CD14-positive monocyte (primary cell): ENCODE measurements at regions not wholly inside any gene's neighbourhood (a gene's known extent, or its start where the extent isn't known, plus 50 kb on each side); places are given as distances from the start of the nearest gene placed in this dataset.

Experiments used
- DNase-seq, 3 donors: peaks; one replicate each; pipeline ENCODE4 v3.0.0-alpha.2; 2011 to 2022
- H2AFZ ChIP-seq: 2 replicates; pipeline ENCODE4 v1.6.0; 2012; ENCODE audit warnings: mild to moderate bottlenecking, low read depth, low read length, inconsistent platforms; ENCODE audit not compliant: insufficient read depth, poor library complexity, severe bottlenecking
- H3K27ac ChIP-seq, 2 donors: 1 replicate in 1 of 2; 2 replicates in 1 of 2; pipeline ENCODE4 v1.5.1; 2012 to 2013; ENCODE audit warnings: low read length in 2 of 2, control low read depth in 1 of 2, inconsistent platforms in 1 of 2, low read depth in 1 of 2, mild to moderate bottlenecking in 1 of 2
- H3K27me3 ChIP-seq, 2 donors: one replicate each; pipeline versions ENCODE4 v1.6.0 to v1.6.1; 2011 to 2013; ENCODE audit warnings: low read length in 2 of 2; ENCODE audit not compliant: control insufficient read depth in 2 of 2, insufficient read depth in 2 of 2
- H3K36me3 ChIP-seq, 2 donors: replicated peaks in 1 of 2; 1 replicate in 1 of 2; 2 replicates in 1 of 2; pipeline versions ENCODE4 v1.5.1 to v1.6.1; 2012 to 2013; ENCODE audit warnings: low read length in 2 of 2, control low read depth in 1 of 2, inconsistent platforms in 1 of 2, mild to moderate bottlenecking in 1 of 2; ENCODE audit not compliant: insufficient read depth in 2 of 2, control insufficient read depth in 1 of 2
- H3K4me1 ChIP-seq, 2 donors: 1 replicate in 1 of 2; 2 replicates in 1 of 2; pipeline versions ENCODE4 v1.5.1 to v1.6.1; 2012 to 2013; ENCODE audit warnings: low read length in 2 of 2, control low read depth in 1 of 2, inconsistent platforms in 1 of 2, mild to moderate bottlenecking in 1 of 2, moderate library complexity in 1 of 2; ENCODE audit not compliant: insufficient read depth in 2 of 2, control insufficient read depth in 1 of 2
- H3K4me2 ChIP-seq: replicated peaks from 2 replicates; pipeline ENCODE3; 2012; ENCODE audit warnings: low read length, moderate library complexity, mild to moderate bottlenecking; ENCODE audit not compliant: poor library complexity, severe bottlenecking; ENCODE audit errors: extremely low read depth
- H3K4me3 ChIP-seq, 3 experiments: fragments of 200-600 bp in 1 of 3; sonication (generic) in 1 of 3; replicated peaks in 1 of 3; 1 replicate in 2 of 3; 2 replicates in 1 of 3; pipeline ENCODE4 v1.5.1; 2011 to 2013; ENCODE audit warnings: low read length in 3 of 3, mild to moderate bottlenecking in 3 of 3, control low read depth in 2 of 3, low read depth in 2 of 3, inconsistent platforms in 1 of 3, moderate library complexity in 1 of 3
- H3K79me2 ChIP-seq: 2 replicates; pipeline ENCODE4 v1.6.0; 2012; ENCODE audit warnings: mild to moderate bottlenecking, control low read depth, inconsistent platforms, low read length, moderate library complexity; ENCODE audit not compliant: insufficient read depth
- H3K9ac ChIP-seq: 2 replicates; pipeline ENCODE4 v1.6.0; 2017; ENCODE audit warnings: low read length, mild to moderate bottlenecking; ENCODE audit not compliant: insufficient read depth, poor library complexity, severe bottlenecking
- H3K9me3 ChIP-seq, 2 donors: replicated peaks in 1 of 2; 1 replicate in 1 of 2; 2 replicates in 1 of 2; pipeline versions ENCODE4 v1.5.1 to v1.6.1; 2012 to 2013; ENCODE audit warnings: low read length in 2 of 2, control low read depth in 1 of 2; ENCODE audit not compliant: control insufficient read depth in 1 of 2, insufficient read depth in 1 of 2
- H4K20me1 ChIP-seq: 2 replicates; pipeline ENCODE4 v1.6.0; 2012; ENCODE audit warnings: mild to moderate bottlenecking, low read length, control low read depth, moderate library complexity; ENCODE audit not compliant: insufficient read depth
- H3K27ac Mint-ChIP-seq, 7 donors: one replicate each; pipeline ENCODE4 v1.8.0; 2020; ENCODE audit warnings: mild to moderate bottlenecking in 7 of 7, mixed read lengths in 7 of 7, moderate library complexity in 6 of 7, inconsistent platforms in 2 of 7
- H3K27me3 Mint-ChIP-seq, 3 donors: one replicate each; pipeline ENCODE4 v1.8.0; 2021 to 2022; ENCODE audit warnings: low read depth in 3 of 3, mild to moderate bottlenecking in 3 of 3, mixed read lengths in 3 of 3, moderate library complexity in 3 of 3, inconsistent platforms in 1 of 3
- H3K36me3 Mint-ChIP-seq, 2 donors: one replicate each; pipeline ENCODE4 v1.8.0; 2020; ENCODE audit warnings: mixed read lengths in 2 of 2, inconsistent platforms in 1 of 2, mild to moderate bottlenecking in 1 of 2
- H3K4me1 Mint-ChIP-seq: one replicate; pipeline ENCODE4 v1.8.0; 2020; ENCODE audit warnings: mild to moderate bottlenecking, mixed read lengths
- H3K4me3 Mint-ChIP-seq, 2 donors: one replicate each; pipeline ENCODE4 v1.8.0; 2020; ENCODE audit warnings: mild to moderate bottlenecking in 2 of 2, mixed read lengths in 2 of 2, moderate library complexity in 1 of 2
- H3K9me3 Mint-ChIP-seq, 7 donors: one replicate each; pipeline ENCODE4 v1.8.0; 2020 to 2022; ENCODE audit warnings: mixed read lengths in 7 of 7, mild to moderate bottlenecking in 6 of 7, moderate library complexity in 6 of 7, inconsistent platforms in 2 of 7
- WGBS: methylation state at CpG from one replicate; pipeline ENCODE4 v1.1.5; 2013; ENCODE audit warnings: missing lambda C conversion rate; ENCODE audit not compliant: insufficient coverage; 5-methylcytosine and 5-hydroxymethylcytosine counted together
- intact Hi-C, 2 donors: fragments of 100-400 bp; cut with micrococcal nuclease; formaldehyde crosslinking; loops; one replicate each; pipeline versions ENCODE4 v1.15.0 to v1.15.1; 2023
- TF ChIP-seq, protein P1 (sequence below): fragments of 200-600 bp; IDR thresholded peaks from one replicate; pipeline ENCODE4 v1.8.0; 2022; ENCODE audit warnings: antibody characterized with exemption, mild to moderate bottlenecking

DNA sequence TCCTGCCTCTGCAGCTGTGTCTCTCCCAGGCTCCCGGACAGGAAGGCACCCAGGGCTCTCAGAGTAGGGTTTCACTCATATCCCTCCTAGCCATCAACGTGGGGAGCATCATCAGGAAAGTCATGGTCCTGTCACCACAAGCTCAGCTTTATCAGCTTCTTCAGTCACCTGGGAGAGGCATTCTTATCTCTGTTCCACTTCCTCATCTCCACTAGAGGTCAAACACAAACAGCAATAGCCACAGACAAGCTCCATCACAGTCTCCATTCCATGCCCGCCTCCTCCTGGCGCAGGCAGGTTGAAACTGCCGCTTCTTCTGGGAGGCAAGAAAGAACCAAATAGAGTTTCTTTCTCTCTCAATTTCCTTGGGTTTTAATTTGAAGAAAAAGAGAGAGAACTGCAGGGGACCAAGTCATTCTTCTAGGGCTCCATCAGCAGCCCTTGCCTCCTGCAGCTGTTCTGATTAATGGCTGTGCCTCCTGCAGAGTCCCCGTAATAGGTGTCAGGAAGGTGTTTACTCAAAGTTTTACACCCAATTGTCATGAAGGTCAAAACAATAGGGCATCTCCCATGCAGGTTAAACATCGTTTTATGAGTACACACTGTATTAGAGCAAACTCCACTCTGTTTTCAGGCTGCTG is 377.9 kb downstream of the TMEM182 start:
- Mint-ChIP-seq H3K4me1 (no peaks in the 10 kb centered on the region), H3K9me3 (peaks cover 2 to 10% (median 3%) of the 10 kb centered on the region in 7 donors), H3K36me3 (no peaks in the 10 kb centered on the region), H3K4me3 (no peak overlapping the region), H3K27me3 (peaks cover 0 to 3% (median 1%) of the 10 kb centered on the region in 3 donors), H3K27ac (no peak overlapping the region)
- Histone ChIP-seq H3K4me3 (no peak overlapping the region), H3K36me3 (no peaks in the 10 kb centered on the region), H2AFZ (no peak overlapping the region), H3K27me3 (no peaks in the 10 kb centered on the region), H3K79me2 (no peaks in the 10 kb centered on the region), H3K27ac (no peak overlapping the region), H3K4me2 (no peak overlapping the region), H3K4me1 (no peaks in the 10 kb centered on the region), H3K9me3 (peaks cover 0 to 3% of the 10 kb centered on the region in 2 donors), H3K9ac (no peak overlapping the region), H4K20me1 (no peaks in the 10 kb centered on the region)
- 63% methylated on average over 4 of the region's 7 CpGs for WGBS
- intact Hi-C loops, result no loop called here
- TF ChIP-seq, protein P1, sequence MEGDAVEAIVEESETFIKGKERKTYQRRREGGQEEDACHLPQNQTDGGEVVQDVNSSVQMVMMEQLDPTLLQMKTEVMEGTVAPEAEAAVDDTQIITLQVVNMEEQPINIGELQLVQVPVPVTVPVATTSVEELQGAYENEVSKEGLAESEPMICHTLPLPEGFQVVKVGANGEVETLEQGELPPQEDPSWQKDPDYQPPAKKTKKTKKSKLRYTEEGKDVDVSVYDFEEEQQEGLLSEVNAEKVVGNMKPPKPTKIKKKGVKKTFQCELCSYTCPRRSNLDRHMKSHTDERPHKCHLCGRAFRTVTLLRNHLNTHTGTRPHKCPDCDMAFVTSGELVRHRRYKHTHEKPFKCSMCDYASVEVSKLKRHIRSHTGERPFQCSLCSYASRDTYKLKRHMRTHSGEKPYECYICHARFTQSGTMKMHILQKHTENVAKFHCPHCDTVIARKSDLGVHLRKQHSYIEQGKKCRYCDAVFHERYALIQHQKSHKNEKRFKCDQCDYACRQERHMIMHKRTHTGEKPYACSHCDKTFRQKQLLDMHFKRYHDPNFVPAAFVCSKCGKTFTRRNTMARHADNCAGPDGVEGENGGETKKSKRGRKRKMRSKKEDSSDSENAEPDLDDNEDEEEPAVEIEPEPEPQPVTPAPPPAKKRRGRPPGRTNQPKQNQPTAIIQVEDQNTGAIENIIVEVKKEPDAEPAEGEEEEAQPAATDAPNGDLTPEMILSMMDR, result no peak
- no peak for DNase-seq

DNA sequence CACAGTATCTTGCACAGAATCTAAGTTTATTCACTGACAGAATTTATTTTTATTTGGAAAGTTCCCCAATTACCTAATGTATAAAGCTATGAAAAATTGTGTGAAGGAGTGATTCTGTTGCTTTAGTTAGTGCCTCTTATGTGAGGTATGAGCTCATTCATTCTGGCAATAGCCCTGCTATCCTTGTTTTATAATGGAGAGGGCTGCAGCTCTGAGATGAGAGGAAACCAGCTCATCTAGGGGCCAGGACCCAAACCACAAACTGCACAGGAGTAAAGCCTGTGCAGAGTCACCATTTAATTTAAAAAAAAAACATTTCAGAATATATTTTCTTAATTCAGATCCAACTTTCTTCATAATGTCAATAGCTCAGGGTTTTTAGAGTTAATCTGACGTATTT is 383.0 kb downstream of the TMEM182 start:
- H2AFZ ChIP-seq, result no peak overlapping the region
- H4K20me1 ChIP-seq, result no peaks in the 10 kb centered on the region
- no peak overlapping the region for H3K27ac Mint-ChIP-seq
- no peak for DNase-seq
- no peaks in the 10 kb centered on the region for H3K4me1 ChIP-seq
- H3K36me3 ChIP-seq, result no peaks in the 10 kb centered on the region
- no peak overlapping the region for H3K4me3 Mint-ChIP-seq
- H3K4me2 ChIP-seq, result no peak overlapping the region
- H3K27ac ChIP-seq, result no peak overlapping the region
- no peaks in the 10 kb centered on the region for H3K9me3 ChIP-seq
- WGBS, result no CpG with 5 or more reads among the region's 1 CpG
- peaks cover 0 to 3% (median 0%) of the 10 kb centered on the region in 7 donors for H3K9me3 Mint-ChIP-seq
- no peaks in the 10 kb centered on the region for H3K4me1 Mint-ChIP-seq
- H3K4me3 ChIP-seq, result no peak overlapping the region
- no peaks in the 10 kb centered on the region for H3K79me2 ChIP-seq
- intact Hi-C loops, result no loop called here
- H3K9ac ChIP-seq, result no peak overlapping the region
- H3K27me3 Mint-ChIP-seq, result peaks cover 1 to 3% (median 2%) of the 10 kb centered on the region in 3 donors
- TF ChIP-seq, protein P1, result no peak
- no peaks in the 10 kb centered on the region for H3K27me3 ChIP-seq
- no peaks in the 10 kb centered on the region for H3K36me3 Mint-ChIP-seq
